GM13977 (cell line): ENCODE measurements at regions not wholly inside any gene's neighbourhood (a gene's known extent, or its start where the extent isn't known, plus 50 kb on each side); places are given as distances from the start of the nearest gene placed in this dataset.
"Not testable (repeated sequence)": the region's sequence is repeated elsewhere in the genome, so short reads cannot be mapped to it uniquely, and the experiment has no call there.

Experiments
- DNase-seq: peaks from one replicate; pipeline ENCODE4 v3.0.0; 2012; ENCODE audit warnings: low spot score
- CTCF ChIP-seq: IDR thresholded peaks from 2 replicates; pipeline ENCODE4 v1.5.1; 2012; ENCODE audit warnings: mild to moderate bottlenecking, control low read depth; ENCODE audit not compliant: insufficient read depth; ENCODE audit errors: extremely low read depth, missing control alignments
- in situ Hi-C: fragments of 300-500 bp; cut with MboI; formaldehyde crosslinking; loops from one replicate; pipeline ENCODE4 v1.12.0; 2022; ENCODE audit warnings: low sequenced_read_pairs, low pct_unique_long_range_greater_than_20kb, mixed read lengths, inconsistent platforms; ENCODE audit not compliant: unreplicated experiment

GRCh38 chr19:28128341-28128740 is 1084.6 kb downstream of the UQCRFS1 start:
- in situ Hi-C loops: no loop called here
- DNase-seq: no peak

GRCh38 chr19:28126135-28126898 is 1086.6 kb downstream of the UQCRFS1 start:
- DNase-seq: no peak
- in situ Hi-C loops: no loop called here
- TF ChIP-seq CTCF: no peak

More at GRCh38 chr19:28128341-28128740, 1084.6 kb downstream of the UQCRFS1 start:
- no peak for TF ChIP-seq CTCF

- in situ Hi-C loops: no loop called here
Measured at GRCh38 chr19:28122734-28123133, 1090.2 kb downstream of the UQCRFS1 start.

GRCh38 chr19:28118235-28118634 is 1094.7 kb downstream of the UQCRFS1 start:
- no peak for DNase-seq
- in situ Hi-C loops: no loop called here
- TF ChIP-seq CTCF: no peak

More at GRCh38 chr19:28122734-28123133, 1090.2 kb downstream of the UQCRFS1 start:
- no peak for TF ChIP-seq CTCF
- DNase-seq: no peak

- in situ Hi-C loops: no loop called here
- TF ChIP-seq CTCF: no peak
- no peak for DNase-seq
Measured at GRCh38 chr19:28117143-28117542, 1095.8 kb downstream of the UQCRFS1 start.

GRCh38 chr19:28116379-28116778 is 1096.6 kb downstream of the UQCRFS1 start:
- in situ Hi-C loops, DNase-seq: not testable (repeated sequence)

- TF ChIP-seq CTCF: no peak
- no peak for DNase-seq
- in situ Hi-C loops: no loop called here
Measured at GRCh38 chr19:28103921-28104320, 1109.0 kb downstream of the UQCRFS1 start.

- in situ Hi-C loops: not testable (repeated sequence)
Measured at GRCh38 chr19:28084659-28085157, 1128.2 kb downstream of the UQCRFS1 start.

More at GRCh38 chr19:28084659-28085157, 1128.2 kb downstream of the UQCRFS1 start:
- DNase-seq: not testable (repeated sequence)
